HG03039 (cell line): ENCODE measurements at regions not wholly inside any gene's neighbourhood (a gene's known extent, or its start where the extent isn't known, plus 50 kb on each side); places are given as distances from the start of the nearest gene placed in this dataset.
"Not testable (repeated sequence)": the region's sequence is repeated elsewhere in the genome, so short reads cannot be mapped to it uniquely, and the experiment has no call there.

Experiments used
- ATAC-seq: cut with Tn5 transposase; IDR thresholded peaks from one replicate; pipeline ENCODE4 v1.9.1; 2021; ENCODE audit warnings: mild to moderate bottlenecking, moderate library complexity; ENCODE audit not compliant: unreplicated experiment

DNA sequence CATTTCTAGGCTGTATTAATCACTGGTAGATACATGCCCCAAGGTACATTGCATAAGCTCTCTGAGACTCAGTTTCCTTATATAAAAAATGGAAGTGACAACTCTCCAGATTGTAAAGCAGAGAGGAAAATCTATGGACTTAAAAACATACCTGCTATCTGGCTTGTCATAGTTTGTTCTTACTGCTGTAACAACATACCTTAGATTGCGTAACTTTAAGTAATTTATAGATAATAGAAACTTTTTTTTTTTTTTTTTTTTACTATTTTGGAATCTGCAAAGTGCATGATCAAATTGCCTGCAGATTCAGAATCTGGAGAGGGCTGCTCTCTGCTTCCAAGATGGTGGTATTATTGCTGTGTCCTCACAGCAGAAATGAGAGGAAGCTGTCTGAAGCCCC, 827.7 kb upstream of the BRINP3 start:
- ATAC-seq: no peak

- no peak for ATAC-seq
Observed at GRCh38 chr1:191306916-191307315, 829.3 kb upstream of the BRINP3 start.

DNA sequence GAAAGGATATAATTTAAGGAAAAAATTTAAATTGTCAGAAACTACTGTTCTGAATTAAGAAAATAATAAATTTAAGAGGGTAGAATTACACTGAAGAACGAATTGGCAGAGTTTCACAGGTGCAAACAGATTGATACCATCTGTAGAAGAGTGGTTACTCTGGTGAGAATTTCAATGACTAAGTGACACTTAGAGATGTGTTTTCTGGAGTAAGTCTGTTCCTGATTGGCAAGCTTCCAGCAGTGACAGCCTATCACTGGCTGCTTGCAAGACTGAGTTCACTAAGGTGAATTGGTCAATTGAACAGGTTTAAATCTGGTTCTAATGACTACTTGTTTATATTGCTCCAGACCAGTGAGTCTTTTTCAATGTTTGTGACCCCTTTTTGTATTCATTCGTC, 838.2 kb upstream of the RGS18 start:
- no peak for ATAC-seq

DNA sequence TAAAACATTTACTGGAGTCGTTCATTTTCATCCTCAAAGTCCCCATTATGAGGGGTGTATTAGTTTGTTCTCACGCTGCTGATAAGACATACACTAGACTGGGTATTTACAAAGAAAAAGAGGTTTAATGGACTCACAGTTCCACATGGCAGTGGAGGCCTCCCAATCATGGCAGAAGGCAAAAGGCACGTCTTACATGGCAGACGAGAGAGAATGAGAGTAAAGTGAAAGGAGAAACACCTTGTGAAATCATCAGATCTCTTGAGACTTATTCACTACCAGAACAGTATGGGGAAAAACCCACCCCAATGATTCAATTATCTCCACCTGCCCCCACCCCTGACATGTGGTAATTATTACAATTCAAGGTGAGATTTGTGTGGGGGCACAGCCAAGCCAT, 830.4 kb upstream of the RGS18 start:
- no peak for ATAC-seq

DNA sequence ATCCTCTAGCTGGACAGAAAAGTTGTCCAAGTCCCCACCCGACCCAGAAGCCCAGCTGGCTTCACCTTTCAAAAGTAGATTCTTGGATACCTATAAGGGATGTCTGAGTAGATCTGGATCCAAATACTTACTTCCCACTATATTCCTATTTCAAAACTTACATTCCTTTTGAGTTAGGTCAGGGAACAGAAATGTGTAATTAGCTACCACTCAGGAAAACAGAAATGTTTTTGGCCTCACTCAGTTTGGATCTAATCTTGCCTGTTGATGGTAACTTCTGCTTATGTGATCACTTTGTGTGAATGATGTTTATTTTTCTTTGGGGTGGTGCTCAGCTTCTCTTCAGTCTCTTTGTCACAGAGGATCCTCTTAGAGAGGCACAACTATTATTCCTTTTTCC, 814.4 kb upstream of the RGS18 start:
- ATAC-seq: no peak

DNA sequence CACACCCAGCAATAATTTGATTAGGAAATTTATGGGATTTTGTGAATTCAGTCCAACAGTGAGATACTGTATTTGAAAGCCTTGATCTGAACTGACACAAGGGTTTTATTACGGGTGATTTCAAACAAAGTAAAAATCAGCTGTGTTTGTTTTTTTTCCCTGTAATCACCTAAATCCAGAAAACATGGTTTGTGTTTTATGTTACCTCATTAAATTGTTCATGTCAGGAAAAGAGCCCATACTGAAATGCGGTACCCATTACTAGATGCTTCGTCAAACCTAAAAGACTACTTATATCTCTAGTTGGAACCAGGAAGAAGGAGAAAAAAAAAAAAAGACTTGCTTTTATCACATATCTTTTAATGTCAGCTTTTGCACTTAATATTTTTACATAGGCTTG, 811.9 kb upstream of the RGS18 start:
- ATAC-seq: no peak

DNA sequence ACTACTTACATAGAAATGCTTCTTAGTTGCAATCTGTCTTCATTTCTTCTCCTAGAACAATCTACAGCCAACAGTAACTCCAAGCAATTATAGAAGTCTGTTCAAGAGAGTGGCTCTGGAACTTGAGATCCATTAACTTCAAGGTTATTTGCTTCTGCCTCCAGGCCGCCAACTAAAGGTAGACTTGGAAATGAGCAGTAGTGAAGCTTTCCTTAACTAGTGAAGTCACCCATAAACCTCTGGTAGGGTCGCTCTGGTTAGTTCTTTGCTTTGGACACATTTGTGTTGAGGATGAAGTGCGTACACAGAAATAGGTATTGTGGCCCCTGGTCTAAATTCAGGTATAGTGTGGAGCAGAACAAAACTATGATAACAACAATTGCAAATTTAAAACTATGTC, 809.9 kb upstream of the RGS18 start:
- ATAC-seq: no peak

- ATAC-seq: no peak
Observed at GRCh38 chr1:191350938-191351337, 807.3 kb upstream of the RGS18 start.

DNA sequence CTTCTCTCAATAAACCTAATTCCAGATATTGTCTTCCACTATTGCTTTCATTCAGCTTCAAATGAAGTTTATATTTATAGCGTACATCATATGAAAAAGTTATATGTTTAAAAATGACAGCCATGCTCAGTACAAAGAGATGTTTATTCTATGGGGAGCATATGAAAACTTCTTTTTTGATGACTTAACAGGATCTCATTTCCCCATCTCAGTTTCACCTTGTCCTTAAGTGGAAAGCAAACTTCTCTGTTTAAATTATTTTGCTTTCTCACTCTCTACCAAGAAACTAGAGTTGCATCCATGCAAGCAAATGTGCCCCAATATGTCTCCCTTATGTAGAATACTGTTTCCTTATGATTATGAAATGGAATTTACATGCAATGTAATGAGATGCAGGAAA, 799.5 kb upstream of the RGS18 start:
- no peak for ATAC-seq

GRCh38 chr1:191366686-191367085, 791.6 kb upstream of the RGS18 start:
- ATAC-seq: no peak

DNA sequence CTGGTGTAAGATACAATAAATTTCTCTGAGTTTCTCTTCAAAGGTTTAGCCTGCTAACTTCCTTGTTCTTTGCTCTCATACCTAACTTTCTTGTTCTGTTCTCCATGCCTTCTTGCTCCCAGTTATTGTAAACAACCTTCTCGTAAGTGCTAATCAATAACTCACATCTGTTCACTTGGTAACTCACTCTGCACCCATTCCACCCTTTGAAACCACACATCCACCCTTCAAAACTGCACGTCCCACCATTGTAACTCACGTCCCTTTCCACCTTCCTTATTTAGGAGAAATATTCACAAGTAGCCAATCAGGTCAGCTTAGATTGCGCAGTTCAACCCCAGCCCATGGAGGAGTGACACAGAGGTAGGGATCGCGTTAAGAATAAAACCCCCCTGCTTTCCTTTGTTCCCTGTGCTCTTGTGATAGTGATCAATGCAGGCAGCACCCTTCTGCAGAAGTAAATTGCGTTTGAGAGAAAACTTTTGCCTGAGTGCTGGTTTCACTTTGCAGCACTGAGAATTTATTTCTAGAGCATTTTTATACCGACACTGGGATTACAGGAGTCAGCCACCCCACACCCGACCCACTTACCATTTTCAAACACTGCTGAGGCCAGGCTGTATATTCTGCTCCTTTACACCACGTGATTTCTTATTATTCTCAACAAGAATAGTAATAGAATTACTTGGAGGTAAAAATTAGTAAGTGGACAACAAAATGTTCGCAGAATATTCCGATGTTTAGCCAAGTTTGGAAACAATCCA, 789.2 kb upstream of the RGS18 start:
- no peak for ATAC-seq

DNA sequence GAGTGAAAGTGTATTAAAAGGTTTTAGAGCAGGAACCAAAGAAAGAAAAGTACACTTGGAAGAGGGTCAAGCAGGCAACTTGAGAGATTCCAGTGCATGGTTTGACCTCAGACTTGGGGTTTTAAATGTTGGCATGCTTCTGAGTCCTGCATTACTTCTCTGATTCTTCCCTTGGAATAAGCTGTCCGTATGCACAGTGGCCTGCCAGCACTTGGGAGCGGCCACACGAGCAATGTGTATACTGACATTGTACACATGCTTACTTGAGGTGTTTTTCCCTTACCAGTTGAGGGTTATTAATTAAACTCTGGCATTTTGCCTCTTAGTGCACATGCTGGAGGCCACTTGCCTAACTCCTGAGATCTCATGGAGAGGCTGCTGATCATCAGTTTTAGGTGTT, 786.6 kb upstream of the RGS18 start:
- ATAC-seq: no peak

DNA sequence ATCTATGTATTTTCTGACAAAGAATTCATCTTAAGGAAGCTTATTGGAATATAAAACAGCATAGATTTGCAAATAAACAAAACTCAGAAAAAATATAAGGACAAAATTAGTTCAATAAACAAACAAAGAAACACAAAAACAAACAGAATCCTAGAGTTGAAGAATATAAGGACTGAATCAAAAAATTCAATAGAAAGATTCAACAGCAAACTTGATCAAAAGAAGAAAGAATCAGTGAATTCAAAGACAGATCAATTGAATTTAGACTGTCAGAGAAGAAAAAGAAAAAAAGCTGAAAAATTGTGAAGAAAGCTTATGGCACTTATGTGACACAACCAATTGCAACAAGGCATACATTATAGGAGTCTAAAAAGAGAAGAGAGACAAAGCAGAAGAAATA, 770.0 kb upstream of the RGS18 start:
- ATAC-seq: no peak

GRCh38 chr1:191396622-191397021, 761.6 kb upstream of the RGS18 start:
- no peak for ATAC-seq

GRCh38 chr1:191398551-191398950, 759.7 kb upstream of the RGS18 start:
- no peak for ATAC-seq

DNA sequence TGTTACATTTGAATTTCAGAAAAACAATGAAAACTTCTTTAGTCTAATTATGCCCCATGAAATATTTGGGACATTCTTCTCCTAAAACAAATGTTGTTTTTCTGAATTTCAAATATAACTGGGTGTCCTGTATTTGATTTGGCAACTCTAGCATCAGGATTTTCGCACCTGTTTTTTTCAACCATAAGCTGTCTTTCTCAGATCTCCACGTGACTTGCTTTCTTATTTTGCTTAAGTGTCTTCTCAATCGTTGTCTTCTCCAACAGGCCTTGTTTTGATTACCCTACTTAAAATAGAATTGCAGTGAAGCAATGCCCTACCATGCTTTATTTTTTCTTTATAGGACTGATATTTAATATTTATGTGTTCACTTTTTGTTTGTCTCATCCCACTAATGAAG, 752.8 kb upstream of the RGS18 start:
- no peak for ATAC-seq

- no peak for ATAC-seq
Observed at GRCh38 chr1:191414981-191415640, 743.2 kb upstream of the RGS18 start.

DNA sequence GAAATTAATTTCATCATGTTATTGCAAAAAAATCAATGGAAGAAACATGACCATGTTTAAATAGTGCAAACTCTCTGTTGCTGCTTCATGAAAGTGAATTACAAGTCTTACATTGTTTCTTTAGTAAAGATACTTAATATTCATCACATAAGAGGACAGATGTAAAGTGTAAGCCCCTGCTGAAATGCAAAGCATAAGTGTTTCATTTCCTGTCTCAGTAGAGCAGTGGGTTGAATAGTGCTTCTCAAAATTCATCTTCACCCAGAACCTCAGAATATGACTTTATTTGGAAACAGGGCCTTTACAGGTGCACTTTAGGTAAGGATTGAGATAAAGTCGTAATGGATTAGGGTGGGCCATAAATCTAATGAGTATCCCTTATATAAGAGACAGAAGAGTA, 738.4 kb upstream of the RGS18 start:
- ATAC-seq: no peak

GRCh38 chr1:191427593-191427992, 730.7 kb upstream of the RGS18 start:
- no peak for ATAC-seq

DNA sequence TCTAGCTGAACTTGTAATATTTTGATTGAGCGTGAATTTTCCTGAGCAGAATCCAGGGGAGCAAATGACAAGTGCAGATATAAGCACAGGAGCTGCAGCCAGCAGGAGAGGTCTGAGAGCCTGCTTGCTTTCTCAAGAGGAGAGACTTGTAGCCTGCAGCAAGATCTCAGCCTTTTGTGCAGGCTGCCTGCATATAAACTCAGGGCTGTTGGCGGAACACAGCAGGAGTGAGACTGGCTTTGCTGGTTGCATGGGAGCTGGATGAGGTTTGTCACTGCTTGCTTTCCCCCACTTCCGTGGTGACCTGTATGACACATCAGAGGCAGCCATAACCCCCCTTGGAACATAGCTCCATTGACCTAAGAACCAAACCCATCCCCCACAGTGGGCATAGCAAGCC, 725.4 kb upstream of the RGS18 start:
- no peak for ATAC-seq

DNA sequence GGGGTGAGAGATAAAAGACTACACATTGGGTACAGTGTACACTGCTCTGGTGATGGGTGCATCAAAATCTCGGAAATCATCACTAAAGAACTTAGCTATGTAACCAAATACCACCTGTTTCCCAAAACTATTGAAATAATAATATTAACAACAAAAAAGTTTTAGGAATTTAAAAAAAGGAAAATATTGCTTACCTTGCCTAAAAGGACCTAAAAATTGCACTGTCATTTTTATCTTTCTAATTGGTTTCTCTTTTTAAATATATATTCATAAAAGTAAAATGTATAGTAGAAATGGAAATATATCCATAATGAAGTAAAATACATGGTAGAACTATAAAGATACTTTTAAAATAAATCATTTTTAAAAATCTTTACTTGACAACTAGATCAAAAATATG, 719.3 kb upstream of the RGS18 start:
- no peak for ATAC-seq

- ATAC-seq: not testable (repeated sequence)
Observed at GRCh38 chr1:191448279-191448678, 710.0 kb upstream of the RGS18 start.

- ATAC-seq: no peak
Observed at GRCh38 chr1:191452586-191452985, 705.7 kb upstream of the RGS18 start.
